ENCODE measurements at regions not wholly inside any gene's neighbourhood (a gene's known extent, or its start where the extent isn't known, plus 50 kb on each side); places are given as distances from the start of the nearest gene placed in this dataset.

GRCh38 chr3:113156816-113157333 is 54.5 kb upstream of the BOC start:
- no peaks in the 10 kb centered on the region for H3K36me3 Mint-ChIP-seq (ENCODE audit: low read depth)
- H3K4me1 Mint-ChIP-seq = no peaks in the 10 kb centered on the region
- DNase-seq = no peak
- POLR2A ChIA-PET = no interaction called here
- peaks cover 3% of the 10 kb centered on the region for H3K27me3 Mint-ChIP-seq
- no peak overlapping the region for H3K4me3 Mint-ChIP-seq
- no peak overlapping the region for H3K27ac Mint-ChIP-seq
- CTCF ChIA-PET = no interaction called here
- H3K9me3 Mint-ChIP-seq = no peaks in the 10 kb centered on the region

- POLR2A ChIA-PET = no interaction called here
- H3K9me3 Mint-ChIP-seq = no peaks in the 10 kb centered on the region
- DNase-seq = no peak
- H3K36me3 Mint-ChIP-seq (ENCODE audit: low read depth) = no peaks in the 10 kb centered on the region
- H3K4me3 Mint-ChIP-seq = no peak overlapping the region
- H3K27me3 Mint-ChIP-seq = peaks cover 3% of the 10 kb centered on the region
- no peak overlapping the region for H3K27ac Mint-ChIP-seq
- CTCF ChIA-PET = no interaction called here
- H3K4me1 Mint-ChIP-seq = no peaks in the 10 kb centered on the region
These were observed 53.8 kb upstream of the BOC start for GRCh38 chr3:113157408-113158030.

GRCh38 chr3:113158171-113158570 is 53.2 kb upstream of the BOC start:
- H3K4me1 Mint-ChIP-seq = no peaks in the 10 kb centered on the region
- no peak for DNase-seq
- POLR2A ChIA-PET = no interaction called here
- H3K4me3 Mint-ChIP-seq = no peak overlapping the region
- H3K27ac Mint-ChIP-seq = no peak overlapping the region
- CTCF ChIA-PET = no interaction called here
- H3K27me3 Mint-ChIP-seq = peaks cover 4% of the 10 kb centered on the region
- H3K9me3 Mint-ChIP-seq = no peaks in the 10 kb centered on the region
- H3K36me3 Mint-ChIP-seq (ENCODE audit: low read depth) = no peaks in the 10 kb centered on the region
